IMR-90 (cell line): ENCODE measurements at regions not wholly inside any gene's neighbourhood (a gene's known extent, or its start where the extent isn't known, plus 50 kb on each side); places are given as distances from the start of the nearest gene placed in this dataset.
A peak's percentile ranks its signal among the peaks of the same experiment; 100 is the strongest.

Source experiments
- ATAC-seq: fragments of 200-7000 bp; cut with Tn5 transposase; 2 replicates; pipeline ENCODE4 v1.9.1; 2020; ENCODE audit warnings: low read depth, mild to moderate bottlenecking, moderate library complexity
- BruUV-seq: library from RNA; stranded (reverse); fragments of 400-500 nt; replicated peaks from 2 replicates; lab custom pipeline; 2021; lab: Mats Ljungman, UMichigan
- CTCF ChIA-PET: fragments of 300-600 bp; formaldehyde crosslinking; extraction: SDS; loops from one replicate; lab custom pipeline; 2021; ENCODE audit warnings: antibody characterized with exemption; lab: Yijun Ruan, JAX
- POLR2A ChIA-PET: fragments of 300-600 bp; sonication (Branson Sonifier 250); formaldehyde crosslinking; loops from one replicate; lab custom pipeline; 2022; ENCODE audit warnings: antibody characterized with exemption; ENCODE audit not compliant: unreplicated experiment; lab: Charles Lee
- DNase-seq: peaks from one replicate; pipeline ENCODE4 v3.0.0; 2013
- H2AFZ ChIP-seq: replicated peaks from 2 replicates; pipeline ENCODE3; 2013; ENCODE audit warnings: low read length, mild to moderate bottlenecking; ENCODE audit not compliant: poor library complexity
- H2AK5ac ChIP-seq: 2 replicates; pipeline ENCODE4 v1.6.1; 2013; ENCODE audit warnings: low read depth, low read length, inconsistent platforms
- H2AK9ac ChIP-seq: replicated peaks from 2 replicates; pipeline ENCODE3; 2013; ENCODE audit warnings: mild to moderate bottlenecking, low read depth, low read length, moderate library complexity; ENCODE audit not compliant: poor library complexity
- H2BK120ac ChIP-seq: 2 replicates; pipeline ENCODE4 v1.6.1; 2013; ENCODE audit warnings: low read depth, low read length, inconsistent platforms
- H2BK15ac ChIP-seq: 3 replicates; pipeline ENCODE4 v1.6.1; 2013; ENCODE audit warnings: low read depth, low read length, inconsistent platforms
- H2BK20ac ChIP-seq: 2 replicates; pipeline ENCODE4 v1.6.1; 2013; ENCODE audit warnings: low read depth, mild to moderate bottlenecking, inconsistent platforms, low read length, moderate library complexity
- H2BK5ac ChIP-seq: 2 replicates; pipeline ENCODE4 v1.6.1; 2013; ENCODE audit warnings: mild to moderate bottlenecking, low read depth, low read length, inconsistent platforms; ENCODE audit not compliant: poor library complexity, severe bottlenecking
- H3K14ac ChIP-seq: replicated peaks from 2 replicates; pipeline ENCODE4 v1.6.1; 2013; ENCODE audit warnings: low read depth, low read length, inconsistent platforms
- H3K18ac ChIP-seq: 2 replicates; pipeline ENCODE4 v1.6.1; 2013; ENCODE audit warnings: low read depth, low read length, control low read depth
- H3K23ac ChIP-seq: 2 replicates; pipeline ENCODE4 v1.6.1; 2013; ENCODE audit warnings: low read depth, low read length, inconsistent platforms
- H3K27ac ChIP-seq: 2 replicates; pipeline ENCODE4 v1.5.1; 2013; ENCODE audit warnings: mild to moderate bottlenecking, control low read depth, low read length; ENCODE audit not compliant: insufficient read depth
- H3K27me3 ChIP-seq: 2 replicates; pipeline ENCODE4 v1.6.1; 2013; ENCODE audit warnings: low read length; ENCODE audit not compliant: control insufficient read depth, insufficient read depth
- H3K36me3 ChIP-seq: 2 replicates; pipeline ENCODE4 v1.6.1; 2013; ENCODE audit warnings: low read length, mixed read lengths; ENCODE audit not compliant: control insufficient read depth, insufficient read depth
- H3K4ac ChIP-seq: 2 replicates; pipeline ENCODE4 v1.6.1; 2013; ENCODE audit warnings: low read depth, low read length, inconsistent platforms
- H3K4me1 ChIP-seq: 2 replicates; pipeline ENCODE4 v1.6.1; 2013; ENCODE audit warnings: low read length, mixed read lengths; ENCODE audit not compliant: control insufficient read depth, insufficient read depth
- H3K4me2 ChIP-seq: 2 replicates; pipeline ENCODE4 v1.6.1; 2013; ENCODE audit warnings: low read depth, mild to moderate bottlenecking, control low read depth, low read length, moderate library complexity
- H3K4me3 ChIP-seq: 2 replicates; pipeline ENCODE4 v1.5.1; 2013; ENCODE audit warnings: low read depth, mild to moderate bottlenecking, control low read depth, low read length, moderate library complexity; ENCODE audit not compliant: insufficient read depth
- H3K56ac ChIP-seq: 2 replicates; pipeline ENCODE4 v1.6.1; 2013; ENCODE audit warnings: low read length, inconsistent platforms; ENCODE audit not compliant: insufficient read depth; ENCODE audit errors: extremely low read depth
- H3K79me1 ChIP-seq, 2 experiments: 2 replicates each; pipeline ENCODE4 v1.6.1; 2013; ENCODE audit warnings: low read length in 2 of 2, inconsistent platforms in 1 of 2, low read depth in 1 of 2
- H3K9ac ChIP-seq: 2 replicates; pipeline ENCODE4 v1.6.1; 2013; ENCODE audit warnings: low read depth, low read length, control low read depth
- H3K9me1 ChIP-seq: 2 replicates; pipeline ENCODE4 v1.6.1; 2013; ENCODE audit warnings: low read length, inconsistent platforms; ENCODE audit not compliant: insufficient read depth
- H3K9me3 ChIP-seq: 2 replicates; pipeline ENCODE4 v1.6.1; 2013; ENCODE audit warnings: low read length; ENCODE audit not compliant: control insufficient read depth, insufficient read depth
- H4K20me1 ChIP-seq: 2 replicates; pipeline ENCODE4 v1.6.1; 2013; ENCODE audit warnings: low read length, inconsistent platforms; ENCODE audit not compliant: insufficient read depth
- H4K5ac ChIP-seq: 2 replicates; pipeline ENCODE4 v1.6.1; 2013; ENCODE audit warnings: mild to moderate bottlenecking, low read depth, low read length, control low read depth
- H4K8ac ChIP-seq, 2 experiments: 2 replicates each; pipeline ENCODE4 v1.6.1; 2013; ENCODE audit warnings: low read depth in 2 of 2, low read length in 2 of 2, control low read depth in 1 of 2, inconsistent platforms in 1 of 2
- H4K91ac ChIP-seq: 2 replicates; pipeline ENCODE4 v1.6.1; 2013; ENCODE audit warnings: low read depth, low read length, inconsistent platforms; ENCODE audit not compliant: insufficient read depth
- BHLHE40 ChIP-seq: fragments of 150-350 bp; IDR thresholded peaks from 2 replicates; pipeline ENCODE4 v1.6.1; 2016; ENCODE audit warnings: mild to moderate bottlenecking, low read depth, low read length
- CEBPB ChIP-seq: IDR thresholded peaks from 2 replicates; pipeline ENCODE4 v1.6.1; 2012; ENCODE audit warnings: low read depth, low read length, improper control_type of control experiment
- CHD1 ChIP-seq: IDR thresholded peaks from 2 replicates; pipeline ENCODE4 v1.6.1; 2012; ENCODE audit warnings: low read depth, low read length, improper control_type of control experiment
- ELK1 ChIP-seq: fragments of 150-350 bp; IDR thresholded peaks from 2 replicates; pipeline ENCODE4 v1.6.1; 2016; ENCODE audit warnings: low read depth, mild to moderate bottlenecking, low read length, moderate library complexity, borderline replicate concordance
- FOS ChIP-seq: fragments of 150-350 bp; IDR thresholded peaks from 2 replicates; pipeline ENCODE4 v1.6.1; 2016; ENCODE audit warnings: low read depth, low read length
- MAFK ChIP-seq: IDR thresholded peaks from 2 replicates; pipeline ENCODE4 v1.6.1; 2012; ENCODE audit warnings: low read depth, low read length, improper control_type of control experiment
- NFE2L2 ChIP-seq: fragments of 150-350 bp; IDR thresholded peaks from 2 replicates; pipeline ENCODE4 v1.6.1; 2016; ENCODE audit warnings: low read depth, mild to moderate bottlenecking, low read length
- RFX5 ChIP-seq: IDR thresholded peaks from 2 replicates; pipeline ENCODE4 v1.8.0; 2012; ENCODE audit warnings: low read depth, mild to moderate bottlenecking, low read length, moderate library complexity
- WGBS, 2 experiments: methylation state at CpG; one replicate each; pipeline versions ENCODE4 v1.1.5 to v1.1.7; 2013; ENCODE audit warnings: missing lambda C conversion rate in 2 of 2; ENCODE audit not compliant: insufficient read length in 1 of 2; ENCODE audit errors: extremely low coverage in 2 of 2; 5-methylcytosine and 5-hydroxymethylcytosine counted together
- dilution Hi-C: fragments of 300-500 bp; cut with HindIII; formaldehyde crosslinking; loops from one replicate; pipeline ENCODE4 v1.14.3; 2018; ENCODE audit warnings: low sequenced_read_pairs; ENCODE audit not compliant: unreplicated experiment
- in situ Hi-C: fragments of 300-500 bp; cut with MboI; formaldehyde crosslinking; loops from 3 replicates; pipeline ENCODE4 v1.14.3; 2019; ENCODE audit warnings: low sequenced_read_pairs, inconsistent platforms, mixed read lengths
- intact Hi-C: fragments of 100-400 bp; cut with micrococcal nuclease; formaldehyde crosslinking; loops from 2 replicates; pipeline ENCODE4 v1.10.0; 2022

GRCh38 chr2:6580982-6581381 is 284.7 kb downstream of the CMPK2 start:
- DNase-seq (peak; percentile 85), ATAC-seq (peak; percentile 84)
- no peak overlapping the region for H3K27ac ChIP-seq
- H3K27me3 ChIP-seq = no peaks in the 10 kb centered on the region
- no peak overlapping the region for H3K18ac ChIP-seq
- H3K56ac ChIP-seq = no peak overlapping the region
- H3K4me1 ChIP-seq = peaks cover 8% of the 10 kb centered on the region
- no peaks in the 10 kb centered on the region for H4K20me1 ChIP-seq
- no peak overlapping the region for H3K4me2 ChIP-seq
- intact Hi-C loops (no loop called here), in situ Hi-C loops (no loop called here), dilution Hi-C loops (no loop called here)
- ChIA-PET CTCF (no interaction called here), POLR2A (no interaction called here)
- peak overlapping the region; percentile 1 for H2AFZ ChIP-seq
- H3K9me3 ChIP-seq = no peaks in the 10 kb centered on the region
- no peak overlapping the region; the same call in 1 of the 2 replicates for H3K4ac ChIP-seq
- peak overlapping the region; percentile 62 for H2BK120ac ChIP-seq
- H3K4me3 ChIP-seq = no peak overlapping the region
- TF ChIP-seq ELK1 (no peak), NFE2L2 (no peak), CEBPB (0 out of 2 replicates have a peak, but pooled peaks have one; percentile 16), BHLHE40 (peak; percentile 28; the same call in 1 of the 2 replicates), CHD1 (no peak), FOS (peak; percentile 64), RFX5 (peak; percentile 77), MAFK (no peak)
- no peak overlapping the region for H4K5ac ChIP-seq
- H4K91ac ChIP-seq = no peak overlapping the region
- no peak overlapping the region for H2AK5ac ChIP-seq
- no peak overlapping the region; the same call in 1 of the 2 replicates for H2BK20ac ChIP-seq
- no peaks in the 10 kb centered on the region for H3K36me3 ChIP-seq
- H2AK9ac ChIP-seq = no peak overlapping the region
- H3K9ac ChIP-seq = no peak overlapping the region
- no TSS peak for BruUV-seq
- peak overlapping the region; percentile 29; the same call in 1 of the 2 replicates for H3K14ac ChIP-seq
- H2BK15ac ChIP-seq = 0 out of 3 replicates have a peak overlapping the region, but pooled peaks have one; percentile 16
- H3K79me1 ChIP-seq = no peaks in the 10 kb centered on the region
- H4K8ac ChIP-seq = no peak overlapping the region
- no peak overlapping the region for H3K23ac ChIP-seq
- no peaks in the 10 kb centered on the region for H3K9me1 ChIP-seq
- H2BK5ac ChIP-seq = no peak overlapping the region
- 60% methylated on average over 1 of the region's 4 CpGs; no CpG with 5 or more reads in 1 of the 2 experiments for WGBS, 2 experiments
